Osteoblast (primary cell): ENCODE measurements at regions not wholly inside any gene's neighbourhood (a gene's known extent, or its start where the extent isn't known, plus 50 kb on each side); places are given as distances from the start of the nearest gene placed in this dataset.

Experiments used
- DNase-seq: peaks from one replicate; pipeline ENCODE4 v3.0.0; 2011; ENCODE audit warnings: low spot score, mixed read lengths; ENCODE audit not compliant: insufficient read length; ENCODE audit errors: missing footprints
- H2AFZ ChIP-seq: 2 replicates; pipeline ENCODE4 v1.6.0; 2011; ENCODE audit warnings: mild to moderate bottlenecking, low read length
- H3K27ac ChIP-seq: 2 replicates; pipeline ENCODE4 v1.5.1; 2011; ENCODE audit warnings: mild to moderate bottlenecking, low read depth, low read length, moderate library complexity
- H3K27me3 ChIP-seq: 2 replicates; pipeline ENCODE4 v1.6.0; 2012; ENCODE audit warnings: mild to moderate bottlenecking, control low read depth, inconsistent platforms, low read length, moderate library complexity; ENCODE audit not compliant: insufficient read depth
- H3K36me3 ChIP-seq: 2 replicates; pipeline ENCODE4 v1.5.1; 2011; ENCODE audit warnings: mild to moderate bottlenecking, low read length, control low read depth, moderate library complexity; ENCODE audit not compliant: insufficient read depth
- H3K4me1 ChIP-seq: 2 replicates; pipeline ENCODE4 v1.5.1; 2011; ENCODE audit warnings: mild to moderate bottlenecking, low read length, control low read depth, moderate library complexity; ENCODE audit not compliant: insufficient read depth
- H3K4me2 ChIP-seq: 2 replicates; pipeline ENCODE4 v1.6.0; 2011; ENCODE audit warnings: mild to moderate bottlenecking, low read length; ENCODE audit not compliant: insufficient read depth
- H3K4me3 ChIP-seq: fragments of 200-600 bp; sonication (generic); 3 replicates; pipeline ENCODE4 v1.5.1; 2012; ENCODE audit warnings: mild to moderate bottlenecking, low read length, inconsistent platforms; ENCODE audit not compliant: insufficient read depth
- H3K79me2 ChIP-seq: 2 replicates; pipeline ENCODE4 v1.6.0; 2012; ENCODE audit warnings: mild to moderate bottlenecking, low read length, control low read depth, inconsistent platforms; ENCODE audit not compliant: insufficient read depth
- H3K9me3 ChIP-seq: 2 replicates; pipeline ENCODE4 v1.5.1; 2011; ENCODE audit warnings: low read depth, low read length, control low read depth
- H4K20me1 ChIP-seq: 2 replicates; pipeline ENCODE4 v1.6.0; 2012; ENCODE audit warnings: mild to moderate bottlenecking, low read length, control low read depth; ENCODE audit not compliant: insufficient read depth
- CTCF ChIP-seq: IDR thresholded peaks from 2 replicates; pipeline ENCODE4 v1.5.1; 2011; ENCODE audit warnings: mild to moderate bottlenecking, low read depth, low read length, moderate library complexity; ENCODE audit errors: extremely low read depth

- no peak for TF ChIP-seq CTCF
- peak overlapping the region; percentile 52 for H3K27ac ChIP-seq
- no peaks in the 10 kb centered on the region for H3K79me2 ChIP-seq
These were observed 55.4 kb upstream of the ACYP2 start for GRCh38 chr2:54059986-54060385.

DNA sequence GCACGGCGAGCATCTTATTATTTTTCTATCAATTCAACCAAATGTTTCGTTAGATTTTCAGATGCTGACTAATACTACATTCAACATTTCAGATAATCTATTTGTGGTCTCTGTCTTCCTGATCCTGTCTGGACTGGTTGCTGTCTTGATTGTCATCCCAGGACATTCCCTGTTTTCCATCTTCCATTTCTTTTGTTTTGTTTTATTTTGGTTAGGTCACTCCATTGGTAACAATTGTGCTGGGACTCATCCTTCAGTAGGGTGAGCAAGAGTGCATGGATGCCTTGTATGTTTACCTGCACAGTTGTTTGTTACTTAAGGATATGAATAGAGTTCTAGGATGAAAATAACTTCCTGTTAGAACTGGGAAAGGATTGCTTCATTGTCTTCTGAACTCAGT is 55.9 kb upstream of the ACYP2 start:
- no peaks in the 10 kb centered on the region for H3K36me3 ChIP-seq
- no peak overlapping the region for H3K4me3 ChIP-seq
- no peak for TF ChIP-seq CTCF
- DNase-seq, result no peak
- H4K20me1 ChIP-seq, result no peaks in the 10 kb centered on the region
- H3K4me1 ChIP-seq, result peaks cover 14% of the 10 kb centered on the region
- H2AFZ ChIP-seq, result no peak overlapping the region
- no peaks in the 10 kb centered on the region for H3K9me3 ChIP-seq
- H3K4me2 ChIP-seq, result peak overlapping the region; percentile 36
- H3K27me3 ChIP-seq, result no peaks in the 10 kb centered on the region
- no peaks in the 10 kb centered on the region for H3K79me2 ChIP-seq
- peak overlapping the region; percentile 52 for H3K27ac ChIP-seq

More at GRCh38 chr2:54059986-54060385, 55.4 kb upstream of the ACYP2 start:
- no peaks in the 10 kb centered on the region for H3K36me3 ChIP-seq
- peaks cover 14% of the 10 kb centered on the region for H3K4me1 ChIP-seq
- no peak overlapping the region for H3K4me3 ChIP-seq
- no peaks in the 10 kb centered on the region for H4K20me1 ChIP-seq
- DNase-seq, result no peak
- no peak overlapping the region for H2AFZ ChIP-seq
- H3K27me3 ChIP-seq, result no peaks in the 10 kb centered on the region
- H3K4me2 ChIP-seq, result peak overlapping the region; percentile 36
- no peaks in the 10 kb centered on the region for H3K9me3 ChIP-seq

GRCh38 chr2:54058449-54058848 is 57.0 kb upstream of the ACYP2 start:
- Histone ChIP-seq H3K27me3 (no peaks in the 10 kb centered on the region), H3K79me2 (no peaks in the 10 kb centered on the region), H3K27ac (no peak overlapping the region), H3K4me3 (no peak overlapping the region), H3K4me2 (no peak overlapping the region), H4K20me1 (no peaks in the 10 kb centered on the region), H2AFZ (no peak overlapping the region), H3K4me1 (peaks cover 25% of the 10 kb centered on the region), H3K36me3 (no peaks in the 10 kb centered on the region), H3K9me3 (no peaks in the 10 kb centered on the region)
- no peak for TF ChIP-seq CTCF
- DNase-seq, result no peak

- no peaks in the 10 kb centered on the region for H3K79me2 ChIP-seq
- H3K27ac ChIP-seq, result no peak overlapping the region
- no peaks in the 10 kb centered on the region for H3K9me3 ChIP-seq
- no peak overlapping the region for H3K4me3 ChIP-seq
- no peaks in the 10 kb centered on the region for H3K36me3 ChIP-seq
- no peak for DNase-seq
- H3K27me3 ChIP-seq, result no peaks in the 10 kb centered on the region
- peaks cover 28% of the 10 kb centered on the region for H3K4me1 ChIP-seq
- H2AFZ ChIP-seq, result peak overlapping the region; percentile 5
- TF ChIP-seq CTCF, result no peak
- no peaks in the 10 kb centered on the region for H4K20me1 ChIP-seq
- H3K4me2 ChIP-seq, result no peak overlapping the region
These were observed 60.6 kb upstream of the ACYP2 start for GRCh38 chr2:54054774-54055173.
